Prostate gland (tissue), 2 donors: ENCODE measurements at regions not wholly inside any gene's neighbourhood (a gene's known extent, or its start where the extent isn't known, plus 50 kb on each side); places are given as distances from the start of the nearest gene placed in this dataset.

Source experiments
- DNase-seq: peaks from one replicate; pipeline ENCODE4 v3.0.0-alpha.2; 2019; ENCODE audit warnings: low spot score
- H3K27ac ChIP-seq, 2 donors: fragments of 200-600 bp; sonication (generic); 2 replicates each; pipeline ENCODE4 v1.5.1; 2017 to 2019
- H3K27me3 ChIP-seq: fragments of 200-600 bp; sonication (generic); replicated peaks from 2 replicates; pipeline ENCODE4 v1.5.1; 2019; ENCODE audit not compliant: insufficient read depth
- H3K36me3 ChIP-seq, 2 donors: fragments of 200-600 bp; sonication (generic); 1 replicate in 1 of 2; 2 replicates in 1 of 2; pipeline versions ENCODE4 v1.5.1 to v1.8.1; 2017 to 2019
- H3K4me1 ChIP-seq: fragments of 200-600 bp; sonication (generic); replicated peaks from 2 replicates; pipeline ENCODE4 v1.5.1; 2019
- H3K4me3 ChIP-seq, 2 donors: fragments of 200-600 bp; sonication (generic); 2 replicates each; pipeline ENCODE4 v1.5.1; 2017 to 2019
- H3K9me3 ChIP-seq: fragments of 200-600 bp; sonication (generic); 2 replicates; pipeline ENCODE4 v1.5.1; 2017
- POLR2A ChIP-seq: fragments of 450-650 bp; IDR thresholded peaks from one replicate; pipeline ENCODE4 v1.6.1; 2016; ENCODE audit warnings: antibody characterized with exemption, mild to moderate bottlenecking
- POLR2AphosphoS5 ChIP-seq: sonication (generic); formaldehyde crosslinking; IDR thresholded peaks from one replicate; pipeline ENCODE4 v1.6.1; 2017; ENCODE audit warnings: antibody characterized with exemption
- WGBS: methylation state at CpG from one replicate; pipeline ENCODE4 v1.1.5; 2018; 5-methylcytosine and 5-hydroxymethylcytosine counted together
- intact Hi-C: fragments of 100-400 bp; cut with DNase I; formaldehyde crosslinking; loops from one replicate; pipeline ENCODE4 v1.14.2; 2022
- TF ChIP-seq, protein P1 (sequence below), 4 experiments: fragments of 200-600 bp in 2 of 4; fragments of 450-650 bp in 2 of 4; sonication (generic) in 2 of 4; IDR thresholded peaks; 1 replicate in 3 of 4; 2 replicates in 1 of 4; pipeline ENCODE4 v1.5.1; 2016 to 2019; ENCODE audit warnings: antibody characterized with exemption in 4 of 4, mild to moderate bottlenecking in 2 of 4, moderate library complexity in 2 of 4

GRCh38 chr4:19104176-19104575 lies 1082.6 kb upstream of the LCORL start:
- TF ChIP-seq, protein P1, sequence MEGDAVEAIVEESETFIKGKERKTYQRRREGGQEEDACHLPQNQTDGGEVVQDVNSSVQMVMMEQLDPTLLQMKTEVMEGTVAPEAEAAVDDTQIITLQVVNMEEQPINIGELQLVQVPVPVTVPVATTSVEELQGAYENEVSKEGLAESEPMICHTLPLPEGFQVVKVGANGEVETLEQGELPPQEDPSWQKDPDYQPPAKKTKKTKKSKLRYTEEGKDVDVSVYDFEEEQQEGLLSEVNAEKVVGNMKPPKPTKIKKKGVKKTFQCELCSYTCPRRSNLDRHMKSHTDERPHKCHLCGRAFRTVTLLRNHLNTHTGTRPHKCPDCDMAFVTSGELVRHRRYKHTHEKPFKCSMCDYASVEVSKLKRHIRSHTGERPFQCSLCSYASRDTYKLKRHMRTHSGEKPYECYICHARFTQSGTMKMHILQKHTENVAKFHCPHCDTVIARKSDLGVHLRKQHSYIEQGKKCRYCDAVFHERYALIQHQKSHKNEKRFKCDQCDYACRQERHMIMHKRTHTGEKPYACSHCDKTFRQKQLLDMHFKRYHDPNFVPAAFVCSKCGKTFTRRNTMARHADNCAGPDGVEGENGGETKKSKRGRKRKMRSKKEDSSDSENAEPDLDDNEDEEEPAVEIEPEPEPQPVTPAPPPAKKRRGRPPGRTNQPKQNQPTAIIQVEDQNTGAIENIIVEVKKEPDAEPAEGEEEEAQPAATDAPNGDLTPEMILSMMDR (IDR thresholded peaks at IDR 0.05) = no peak
- no peak for TF ChIP-seq POLR2A
- no peak for TF ChIP-seq POLR2AphosphoS5
- Histone ChIP-seq H3K9me3 (no peaks in the 10 kb centered on the region), H3K4me1 (no peaks in the 10 kb centered on the region), H3K27me3 (no peaks in the 10 kb centered on the region), H3K27ac (no peak overlapping the region), H3K4me3 (no peak overlapping the region), H3K36me3 (no peaks in the 10 kb centered on the region)
- intact Hi-C loops = no loop called here
- WGBS = 82% methylated on average over 4 of the region's 4 CpGs
- DNase-seq = no peak

DNA sequence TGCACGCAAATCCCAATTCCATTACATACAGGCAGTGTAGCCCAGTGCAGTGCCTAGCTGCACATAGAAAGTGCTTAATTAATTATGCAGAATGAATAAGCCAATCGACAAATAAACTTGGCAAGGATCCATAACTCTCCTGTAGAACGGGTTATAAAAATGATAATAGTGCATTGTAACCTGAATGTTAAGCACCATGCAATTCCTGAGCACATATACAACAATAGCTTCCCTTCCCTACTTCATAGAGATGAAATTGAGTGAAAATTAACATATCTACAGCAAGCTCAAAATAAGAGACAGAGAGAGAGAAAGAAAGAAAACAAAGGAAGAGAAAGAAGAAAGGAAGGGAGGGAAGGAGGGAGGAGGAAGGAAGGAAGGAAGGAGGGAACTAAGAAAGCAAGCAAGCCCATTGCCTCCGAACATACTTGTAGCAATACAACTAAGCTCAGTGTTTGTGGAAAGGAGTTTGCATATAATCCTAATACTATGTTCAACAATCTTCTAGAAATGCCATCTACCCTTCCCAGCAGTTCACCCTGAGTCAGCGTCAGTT lies 1074.0 kb upstream of the LCORL start:
- intact Hi-C loops = no loop called here
- no peak overlapping the region for H3K27ac ChIP-seq
- 68% methylated on average over 5 of the region's 5 CpGs for WGBS
- no peaks in the 10 kb centered on the region for H3K4me1 ChIP-seq
- TF ChIP-seq, protein P1 (IDR thresholded peaks at IDR 0.05) = no peak
- TF ChIP-seq POLR2AphosphoS5 (no peak), POLR2A (no peak)
- no peaks in the 10 kb centered on the region for H3K36me3 ChIP-seq
- no peaks in the 10 kb centered on the region for H3K9me3 ChIP-seq
- no peak for DNase-seq
- no peak overlapping the region for H3K4me3 ChIP-seq
- no peaks in the 10 kb centered on the region for H3K27me3 ChIP-seq

DNA sequence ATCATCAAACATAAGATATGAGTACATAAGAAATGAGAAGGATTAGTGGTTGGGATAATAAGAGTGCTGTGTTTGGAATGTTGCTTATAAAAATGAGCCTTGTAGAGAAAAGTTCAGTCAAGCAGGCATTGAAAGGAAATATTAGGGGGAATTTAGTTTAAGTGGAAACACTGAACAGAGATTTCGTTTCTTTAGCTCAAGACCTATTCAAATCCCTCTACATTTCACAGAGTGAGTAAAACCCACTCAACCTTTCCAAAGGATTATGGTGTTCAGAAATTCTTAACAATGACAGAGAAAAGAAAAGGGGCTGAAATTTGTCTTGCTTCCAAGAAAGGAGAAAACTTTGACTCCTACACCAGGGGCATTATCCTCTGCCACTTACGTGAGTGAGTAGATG lies 1072.4 kb upstream of the LCORL start:
- TF ChIP-seq, protein P1 (IDR thresholded peaks at IDR 0.05) = no peak
- no peak for TF ChIP-seq POLR2AphosphoS5
- no peak for TF ChIP-seq POLR2A
- H3K36me3 ChIP-seq = no peaks in the 10 kb centered on the region
- no peaks in the 10 kb centered on the region for H3K4me1 ChIP-seq
- 43% methylated on average over 2 of the region's 2 CpGs for WGBS
- H3K9me3 ChIP-seq = no peaks in the 10 kb centered on the region
- H3K27me3 ChIP-seq = no peaks in the 10 kb centered on the region
- no peak for DNase-seq
- intact Hi-C loops = no loop called here
- no peak overlapping the region for H3K4me3 ChIP-seq
- no peak overlapping the region for H3K27ac ChIP-seq

GRCh38 chr4:19092797-19093196 lies 1071.2 kb upstream of the LCORL start:
- H3K9me3 ChIP-seq = no peaks in the 10 kb centered on the region
- H3K4me1 ChIP-seq = no peaks in the 10 kb centered on the region
- TF ChIP-seq POLR2A (no peak), POLR2AphosphoS5 (no peak)
- TF ChIP-seq, protein P1 (IDR thresholded peaks at IDR 0.05) = no peak
- no peak for DNase-seq
- H3K4me3 ChIP-seq = no peak overlapping the region
- intact Hi-C loops = no loop called here
- no peaks in the 10 kb centered on the region for H3K36me3 ChIP-seq
- no peaks in the 10 kb centered on the region for H3K27me3 ChIP-seq
- no peak overlapping the region for H3K27ac ChIP-seq

- Histone ChIP-seq H3K36me3 (no peaks in the 10 kb centered on the region), H3K4me1 (no peaks in the 10 kb centered on the region), H3K27ac (no peak overlapping the region), H3K9me3 (no peaks in the 10 kb centered on the region), H3K4me3 (no peak overlapping the region), H3K27me3 (no peaks in the 10 kb centered on the region)
- intact Hi-C loops = no loop called here
- 62% methylated on average over 2 of the region's 2 CpGs for WGBS
- TF ChIP-seq POLR2AphosphoS5 (no peak), POLR2A (no peak)
- TF ChIP-seq, protein P1 (IDR thresholded peaks at IDR 0.05) = no peak
- no peak for DNase-seq
Observed at GRCh38 chr4:19074036-19074435, 1052.5 kb upstream of the LCORL start.
